Astrocyte (in vitro differentiated cells and primary cell): ENCODE measurements at regions not wholly inside any gene's neighbourhood (a gene's known extent, or its start where the extent isn't known, plus 50 kb on each side); places are given as distances from the start of the nearest gene placed in this dataset.

ENCODE experiments used
- CTCF ChIP-seq: IDR thresholded peaks from 2 replicates; pipeline ENCODE4 v1.5.1; 2011; ENCODE audit warnings: low read depth, mild to moderate bottlenecking, inconsistent platforms, low read length, moderate library complexity; ENCODE audit not compliant: insufficient read depth
- EZH2 ChIP-seq: IDR thresholded peaks from 2 replicates; pipeline ENCODE4 v1.6.1; 2012; ENCODE audit warnings: mild to moderate bottlenecking, low read length, inconsistent platforms; ENCODE audit not compliant: insufficient read depth

- TF ChIP-seq EZH2: no peak
- TF ChIP-seq CTCF: peak; percentile 96
Measured at GRCh38 chr3:102229062-102229655, 205.7 kb upstream of the ZPLD1 start.
